Mucosa of descending colon (tissue), 3 donors: ENCODE measurements at regions not wholly inside any gene's neighbourhood (a gene's known extent, or its start where the extent isn't known, plus 50 kb on each side); places are given as distances from the start of the nearest gene placed in this dataset.

Source experiments
- ATAC-seq: fragments of 200-7000 bp; cut with Tn5 transposase; one replicate; pipeline ENCODE4 v1.9.1; 2020; ENCODE audit warnings: mild to moderate bottlenecking, moderate library complexity
- DNase-seq, 3 donors: peaks; one replicate each; pipeline ENCODE4 v3.0.0-alpha.2; 2020
- H3K36me3 ChIP-seq: fragments of 200-600 bp; one replicate; pipeline ENCODE4 v1.8.0; 2021; ENCODE audit warnings: low read depth, mild to moderate bottlenecking
- H3K4me1 ChIP-seq: fragments of 200-600 bp; one replicate; pipeline ENCODE4 v1.8.0; 2021; ENCODE audit warnings: low read depth, mild to moderate bottlenecking
- H3K4me3 ChIP-seq: fragments of 200-600 bp; one replicate; pipeline ENCODE4 v1.8.0; 2021; ENCODE audit warnings: mild to moderate bottlenecking
- H3K9me3 ChIP-seq: fragments of 200-600 bp; one replicate; pipeline ENCODE4 v1.8.0; 2021; ENCODE audit warnings: mild to moderate bottlenecking
- intact Hi-C, 2 donors: fragments of 100-400 bp; cut with DNase I in 1 of 2; cut with micrococcal nuclease in 1 of 2; formaldehyde crosslinking; loops; one replicate each; pipeline versions ENCODE4 v1.11.0 to v1.11.1; 2022; cut with DNase I, micrococcal nuclease
- TF ChIP-seq, protein P1 (sequence below): fragments of 200-600 bp; IDR thresholded peaks from one replicate; pipeline ENCODE4 v1.8.0; 2022; ENCODE audit warnings: antibody characterized with exemption, mild to moderate bottlenecking
- donor health status: DM: no; HTN: no; CAD: no; lungs with moderate emphysema.
- donor health status: DM: no; HTN: no; CAD: no.
- donor health status: DM: no; HTN: yes; CAD: no.

DNA sequence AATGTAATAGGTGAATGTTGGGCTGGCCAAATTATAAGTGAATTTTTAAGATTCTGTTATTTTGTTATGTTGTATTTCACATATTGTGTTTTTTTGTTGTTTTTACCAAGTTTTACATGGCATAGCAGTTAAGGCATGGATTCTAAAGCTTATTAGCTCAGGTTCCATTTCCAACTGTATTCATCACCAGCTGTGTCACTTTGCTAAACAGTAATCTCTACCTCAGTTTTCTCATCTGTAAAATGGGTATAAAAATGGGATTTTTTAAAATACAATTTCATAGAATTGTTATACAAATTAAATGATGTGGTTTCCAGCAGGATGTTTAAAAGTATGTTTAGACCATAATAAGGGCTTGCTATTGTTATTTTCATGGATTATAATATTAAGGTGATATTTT, 512.2 kb downstream of the SLC16A7 start:
- Histone ChIP-seq H3K4me3 (no peak overlapping the region), H3K4me1 (no peaks in the 10 kb centered on the region), H3K36me3 (no peaks in the 10 kb centered on the region), H3K9me3 (no peaks in the 10 kb centered on the region)
- no peak for DNase-seq
- ATAC-seq: no peak
- TF ChIP-seq, protein P1, sequence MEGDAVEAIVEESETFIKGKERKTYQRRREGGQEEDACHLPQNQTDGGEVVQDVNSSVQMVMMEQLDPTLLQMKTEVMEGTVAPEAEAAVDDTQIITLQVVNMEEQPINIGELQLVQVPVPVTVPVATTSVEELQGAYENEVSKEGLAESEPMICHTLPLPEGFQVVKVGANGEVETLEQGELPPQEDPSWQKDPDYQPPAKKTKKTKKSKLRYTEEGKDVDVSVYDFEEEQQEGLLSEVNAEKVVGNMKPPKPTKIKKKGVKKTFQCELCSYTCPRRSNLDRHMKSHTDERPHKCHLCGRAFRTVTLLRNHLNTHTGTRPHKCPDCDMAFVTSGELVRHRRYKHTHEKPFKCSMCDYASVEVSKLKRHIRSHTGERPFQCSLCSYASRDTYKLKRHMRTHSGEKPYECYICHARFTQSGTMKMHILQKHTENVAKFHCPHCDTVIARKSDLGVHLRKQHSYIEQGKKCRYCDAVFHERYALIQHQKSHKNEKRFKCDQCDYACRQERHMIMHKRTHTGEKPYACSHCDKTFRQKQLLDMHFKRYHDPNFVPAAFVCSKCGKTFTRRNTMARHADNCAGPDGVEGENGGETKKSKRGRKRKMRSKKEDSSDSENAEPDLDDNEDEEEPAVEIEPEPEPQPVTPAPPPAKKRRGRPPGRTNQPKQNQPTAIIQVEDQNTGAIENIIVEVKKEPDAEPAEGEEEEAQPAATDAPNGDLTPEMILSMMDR: no peak
- intact Hi-C loops: no loop called here

DNA sequence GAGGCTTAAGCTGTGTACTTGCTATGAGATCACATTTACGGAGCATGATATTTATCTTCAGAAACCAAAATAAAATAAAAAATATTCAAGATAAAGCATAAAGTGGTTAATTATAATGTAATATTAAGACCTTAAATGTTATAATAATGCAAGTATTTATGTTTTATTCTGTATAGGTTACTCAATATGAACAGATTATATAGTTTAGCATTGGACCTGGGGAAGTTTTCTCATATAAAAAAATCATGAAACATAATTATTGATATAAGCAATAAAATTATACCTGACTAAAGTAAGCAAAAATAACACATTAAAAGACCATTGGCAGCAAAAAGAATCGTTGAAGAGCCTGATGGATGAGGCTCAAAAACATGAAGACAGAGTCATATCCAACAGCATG, 516.2 kb downstream of the SLC16A7 start:
- DNase-seq (no peak), ATAC-seq (no peak)
- H3K9me3 ChIP-seq: peaks cover 4% of the 10 kb centered on the region
- intact Hi-C loops: no loop called here
- no peaks in the 10 kb centered on the region for H3K36me3 ChIP-seq
- no peaks in the 10 kb centered on the region for H3K4me1 ChIP-seq
- no peak overlapping the region for H3K4me3 ChIP-seq
- TF ChIP-seq, protein P1: no peak

GRCh38 chr12:60112763-60113162, 516.9 kb downstream of the SLC16A7 start:
- no peak overlapping the region for H3K4me3 ChIP-seq
- intact Hi-C loops: no loop called here
- TF ChIP-seq, protein P1: no peak
- DNase-seq (no peak), ATAC-seq (no peak)
- peaks cover 4% of the 10 kb centered on the region for H3K9me3 ChIP-seq
- no peaks in the 10 kb centered on the region for H3K4me1 ChIP-seq
- no peaks in the 10 kb centered on the region for H3K36me3 ChIP-seq

DNA sequence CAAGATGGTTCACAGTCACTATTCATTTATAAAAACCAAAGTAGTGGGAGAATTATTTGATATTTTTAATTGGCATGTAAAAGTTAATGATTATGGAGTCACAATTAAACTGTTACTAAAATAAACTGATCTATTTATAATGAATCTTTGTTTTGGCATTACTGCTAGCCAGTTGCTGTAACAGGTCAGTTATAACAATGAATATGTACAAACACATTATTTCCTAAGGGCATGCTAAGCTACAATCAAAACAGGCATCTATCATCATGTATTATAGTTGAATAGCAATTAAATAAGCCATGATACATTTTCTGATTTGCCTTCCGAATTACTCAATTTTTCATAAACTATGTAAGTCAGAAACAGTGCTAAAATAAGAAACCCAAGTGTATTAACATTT, 518.3 kb downstream of the SLC16A7 start:
- intact Hi-C loops: no loop called here
- Histone ChIP-seq H3K9me3 (peaks cover 4% of the 10 kb centered on the region), H3K36me3 (no peaks in the 10 kb centered on the region), H3K4me1 (no peaks in the 10 kb centered on the region), H3K4me3 (no peak overlapping the region)
- ATAC-seq (no peak), DNase-seq (no peak)
- TF ChIP-seq, protein P1: no peak

DNA sequence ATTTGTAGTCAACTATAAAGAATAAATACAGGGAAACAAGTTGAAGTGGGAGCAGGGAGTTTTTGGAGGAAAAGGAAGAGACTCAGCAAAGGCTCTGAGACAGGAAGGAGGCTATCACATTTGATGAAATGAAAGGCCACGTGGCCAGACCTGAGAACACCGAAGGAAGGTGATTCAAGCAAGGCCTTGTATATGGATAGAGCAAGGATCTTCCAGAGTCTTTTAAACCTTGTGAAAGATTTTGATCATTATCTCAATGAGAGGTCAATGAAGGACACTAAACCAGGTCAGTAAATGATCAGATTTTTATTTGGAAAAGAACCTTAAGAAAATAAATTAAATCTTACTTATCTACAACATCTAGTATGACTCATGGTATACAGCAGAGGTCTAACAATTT, 523.5 kb downstream of the SLC16A7 start:
- Histone ChIP-seq H3K4me1 (no peaks in the 10 kb centered on the region), H3K4me3 (no peak overlapping the region), H3K36me3 (no peaks in the 10 kb centered on the region), H3K9me3 (peaks cover 4% of the 10 kb centered on the region)
- TF ChIP-seq, protein P1: no peak
- DNase-seq (no peak), ATAC-seq (no peak)
- intact Hi-C loops: no loop called here

GRCh38 chr12:60120199-60120598, 524.4 kb downstream of the SLC16A7 start:
- TF ChIP-seq, protein P1: no peak
- no peak for DNase-seq
- ATAC-seq: no peak
- intact Hi-C loops: no loop called here
- Histone ChIP-seq H3K4me3 (no peak overlapping the region), H3K4me1 (no peaks in the 10 kb centered on the region), H3K9me3 (peaks cover 2% of the 10 kb centered on the region), H3K36me3 (no peaks in the 10 kb centered on the region)
